HAP-1 (cell line): ENCODE measurements at regions not wholly inside any gene's neighbourhood (a gene's known extent, or its start where the extent isn't known, plus 50 kb on each side); places are given as distances from the start of the nearest gene placed in this dataset.
A peak's percentile ranks its signal among the peaks of the same experiment; 100 is the strongest.

Experiments
- DNase-seq, 2 experiments: peaks; one replicate each; pipeline ENCODE4 v3.0.0-alpha.2; 2016 to 2020; ENCODE audit warnings: low spot score in 2 of 2
- H3K27me3 ChIP-seq: fragments of 250-450 bp; sonication (Bioruptor Pico); 2 replicates; pipeline ENCODE4 v1.5.1; 2020; ENCODE audit warnings: low read depth, mild to moderate bottlenecking, moderate library complexity
- H3K36me3 ChIP-seq: fragments of 250-450 bp; sonication (Bioruptor Pico); replicated peaks from 2 replicates; pipeline ENCODE4 v1.5.1; 2020; ENCODE audit warnings: mild to moderate bottlenecking
- H3K4me1 ChIP-seq: fragments of 250-450 bp; sonication (Bioruptor Pico); 2 replicates; pipeline ENCODE4 v1.5.1; 2020; ENCODE audit warnings: mild to moderate bottlenecking
- H3K4me3 ChIP-seq: fragments of 250-450 bp; sonication (Bioruptor Pico); 2 replicates; pipeline ENCODE4 v1.5.1; 2020; ENCODE audit warnings: mild to moderate bottlenecking, moderate library complexity
- H3K9me3 ChIP-seq: fragments of 250-450 bp; sonication (Bioruptor Pico); 2 replicates; pipeline ENCODE4 v1.5.1; 2020; ENCODE audit warnings: mild to moderate bottlenecking, moderate library complexity
- in situ Hi-C: fragments of 300-500 bp; cut with MboI; formaldehyde crosslinking; loops from 3 replicates; pipeline ENCODE4 v1.14.3; 2020; ENCODE audit warnings: low sequenced_read_pairs, inconsistent platforms, mixed read lengths

- DNase-seq = no peak
- Histone ChIP-seq H3K36me3 (no peaks in the 10 kb centered on the region), H3K4me1 (peaks cover 21% of the 10 kb centered on the region), H3K4me3 (no peak overlapping the region), H3K27me3 (no peaks in the 10 kb centered on the region), H3K9me3 (no peaks in the 10 kb centered on the region)
- in situ Hi-C loops = no loop called here
Observed at GRCh38 chr20:57023997-57024396, 242.4 kb downstream of the BMP7 start.

- Histone ChIP-seq H3K4me1 (peaks cover 20% of the 10 kb centered on the region), H3K27me3 (no peaks in the 10 kb centered on the region), H3K36me3 (no peaks in the 10 kb centered on the region), H3K9me3 (no peaks in the 10 kb centered on the region), H3K4me3 (no peak overlapping the region)
- in situ Hi-C loops = no loop called here
- DNase-seq = no peak
Observed at GRCh38 chr20:57024849-57025248, 241.6 kb downstream of the BMP7 start.

- Histone ChIP-seq H3K36me3 (no peaks in the 10 kb centered on the region), H3K9me3 (no peaks in the 10 kb centered on the region), H3K27me3 (no peaks in the 10 kb centered on the region), H3K4me1 (peaks cover 16% of the 10 kb centered on the region), H3K4me3 (no peak overlapping the region)
- in situ Hi-C loops = no loop called here
- DNase-seq = no peak
Observed at GRCh38 chr20:57025261-57025660, 241.2 kb downstream of the BMP7 start.

GRCh38 chr20:57025666-57026224, 240.7 kb downstream of the BMP7 start:
- Histone ChIP-seq H3K36me3 (no peaks in the 10 kb centered on the region), H3K4me3 (no peak overlapping the region), H3K9me3 (no peaks in the 10 kb centered on the region), H3K4me1 (peaks cover 11% of the 10 kb centered on the region), H3K27me3 (no peaks in the 10 kb centered on the region)
- no peak for DNase-seq
- in situ Hi-C loops = no loop called here

- DNase-seq = peak in 1 of 2 experiments; percentile 32
- Histone ChIP-seq H3K9me3 (no peaks in the 10 kb centered on the region), H3K4me1 (peaks cover 11% of the 10 kb centered on the region), H3K4me3 (no peak overlapping the region), H3K27me3 (no peaks in the 10 kb centered on the region), H3K36me3 (no peaks in the 10 kb centered on the region)
- in situ Hi-C loops = no loop called here
Observed at GRCh38 chr20:57027777-57028176, 238.7 kb downstream of the BMP7 start.

GRCh38 chr20:57030611-57031600, 235.5 kb downstream of the BMP7 start:
- Histone ChIP-seq H3K36me3 (no peaks in the 10 kb centered on the region), H3K9me3 (no peaks in the 10 kb centered on the region), H3K27me3 (no peaks in the 10 kb centered on the region), H3K4me1 (peaks cover 11% of the 10 kb centered on the region), H3K4me3 (no peak overlapping the region)
- peak in 1 of 2 experiments; percentile 61 for DNase-seq
- in situ Hi-C loops = no loop called here

GRCh38 chr20:57031867-57032355, 234.5 kb downstream of the BMP7 start:
- H3K27me3 ChIP-seq = peaks cover 4% of the 10 kb centered on the region; the same call in 1 of the 2 replicates
- H3K4me1 ChIP-seq = peaks cover 11% of the 10 kb centered on the region
- H3K36me3 ChIP-seq = no peaks in the 10 kb centered on the region
- no peaks in the 10 kb centered on the region for H3K9me3 ChIP-seq
- no peak overlapping the region for H3K4me3 ChIP-seq
- no peak for DNase-seq
- in situ Hi-C loops = no loop called here

- Histone ChIP-seq H3K27me3 (peaks cover 4% of the 10 kb centered on the region; the same call in 1 of the 2 replicates), H3K4me3 (no peak overlapping the region), H3K36me3 (no peaks in the 10 kb centered on the region), H3K9me3 (no peaks in the 10 kb centered on the region), H3K4me1 (peaks cover 5% of the 10 kb centered on the region)
- no peak for DNase-seq
- in situ Hi-C loops = no loop called here
Observed at GRCh38 chr20:57032847-57033246, 233.6 kb downstream of the BMP7 start.

GRCh38 chr20:57034001-57034400, 232.4 kb downstream of the BMP7 start:
- Histone ChIP-seq H3K4me3 (no peak overlapping the region), H3K4me1 (no peaks in the 10 kb centered on the region; the same call in 1 of the 2 replicates), H3K9me3 (no peaks in the 10 kb centered on the region), H3K27me3 (peaks cover 4% of the 10 kb centered on the region; the same call in 1 of the 2 replicates), H3K36me3 (no peaks in the 10 kb centered on the region)
- DNase-seq = no peak
- in situ Hi-C loops = no loop called here

- Histone ChIP-seq H3K4me1 (no peaks in the 10 kb centered on the region), H3K36me3 (no peaks in the 10 kb centered on the region), H3K4me3 (no peak overlapping the region), H3K9me3 (no peaks in the 10 kb centered on the region), H3K27me3 (peaks cover 6% of the 10 kb centered on the region)
- in situ Hi-C loops = no loop called here
- DNase-seq = no peak
Observed at GRCh38 chr20:57037689-57038088, 228.8 kb downstream of the BMP7 start.

GRCh38 chr20:57038608-57039440, 227.6 kb downstream of the BMP7 start:
- H3K27me3 ChIP-seq = peaks cover 6% of the 10 kb centered on the region
- H3K36me3 ChIP-seq = no peaks in the 10 kb centered on the region
- DNase-seq = no peak
- in situ Hi-C loops = no loop called here
- H3K9me3 ChIP-seq = no peaks in the 10 kb centered on the region
- H3K4me3 ChIP-seq = no peak overlapping the region
- H3K4me1 ChIP-seq = no peaks in the 10 kb centered on the region

GRCh38 chr20:57040466-57040865, 226.0 kb downstream of the BMP7 start:
- H3K27me3 ChIP-seq = peaks cover 6% of the 10 kb centered on the region
- H3K9me3 ChIP-seq = no peaks in the 10 kb centered on the region
- no peak overlapping the region for H3K4me3 ChIP-seq

GRCh38 chr20:57040924-57041323, 225.5 kb downstream of the BMP7 start:
- in situ Hi-C loops = no loop called here
- DNase-seq = no peak
- no peaks in the 10 kb centered on the region for H3K4me1 ChIP-seq
- H3K4me3 ChIP-seq = no peak overlapping the region
- H3K36me3 ChIP-seq = no peaks in the 10 kb centered on the region
- H3K27me3 ChIP-seq = peaks cover 6% of the 10 kb centered on the region
- no peaks in the 10 kb centered on the region for H3K9me3 ChIP-seq

More at GRCh38 chr20:57040466-57040865, 226.0 kb downstream of the BMP7 start:
- Histone ChIP-seq H3K4me1 (no peaks in the 10 kb centered on the region), H3K36me3 (no peaks in the 10 kb centered on the region)
- DNase-seq = no peak
- in situ Hi-C loops = no loop called here
